ENCODE measurements at regions not wholly inside any gene's neighbourhood (a gene's known extent, or its start where the extent isn't known, plus 50 kb on each side); places are given as distances from the start of the nearest gene placed in this dataset.
"Not testable (repeated sequence)": the region's sequence is repeated elsewhere in the genome, so short reads cannot be mapped to it uniquely, and the experiment has no call there.

GRCh38 chr2:13524492-13524891 lies 807.8 kb downstream of the TRIB2 start:
- no peak overlapping the region for H2AFZ ChIP-seq (ENCODE audit: insufficient read depth, low read depth, low read length, poor library complexity, severe bottlenecking)
- no peak overlapping the region for H3K4me3 Mint-ChIP-seq

GRCh38 chr2:13531735-13532410 lies 815.1 kb downstream of the TRIB2 start:
- H4K20me1 ChIP-seq (ENCODE audit: control insufficient read depth, insufficient read depth, low read length, poor library complexity, severe bottlenecking); H3K4me1 Mint-ChIP-seq; DNase-seq; H3K27me3 ChIP-seq (replicated peaks in 1 of 4; ENCODE audit: control extremely low read depth in 1 of 4, control insufficient read depth in 3 of 4, insufficient read depth in 4 of 4, low read length in 3 of 4); H3K4me3 Mint-ChIP-seq; CTCF ChIA-PET; POLR2A ChIA-PET; H3K4me2 ChIP-seq (replicated peaks; ENCODE audit: low read depth, low read length, poor library complexity, severe bottlenecking); intact Hi-C loops (cut with micrococcal nuclease); H3K36me3 ChIP-seq (replicated peaks in 1 of 2; ENCODE audit: control extremely low read depth in 1 of 2, control insufficient read depth in 1 of 2, extremely low read depth in 1 of 2, insufficient read depth in 2 of 2, low read length in 1 of 2); H3K4me3 ChIP-seq (ENCODE audit: control extremely low read depth in 1 of 5, extremely low read depth in 1 of 5, insufficient read depth in 1 of 5, low read depth in 2 of 5, low read length in 4 of 5); H3K9ac ChIP-seq (ENCODE audit: low read length); H2AFZ ChIP-seq (ENCODE audit: insufficient read depth, low read depth, low read length, poor library complexity, severe bottlenecking); H3K9me3 ChIP-seq (ENCODE audit: control extremely low read depth in 1 of 3, control insufficient read depth in 2 of 3, insufficient read depth in 1 of 3, low read length in 2 of 3); H3K27me3 Mint-ChIP-seq; H3K4me1 ChIP-seq (ENCODE audit: control insufficient read depth in 2 of 2, insufficient read depth in 2 of 2, low read length in 2 of 2); H3K27ac Mint-ChIP-seq; H3K9me3 Mint-ChIP-seq (ENCODE audit: insufficient read depth); H3K27ac ChIP-seq (ENCODE audit: low read length in 2 of 2); H3K79me2 ChIP-seq (ENCODE audit: control insufficient read depth, insufficient read depth, low read length); ATAC-seq (ENCODE audit: low read depth): not testable (repeated sequence)
- WGBS (ENCODE audit: insufficient coverage) = 75% methylated on average over 7 of the region's 9 CpGs

More at GRCh38 chr2:13524492-13524891, 807.8 kb downstream of the TRIB2 start:
- DNase-seq (no peak), ATAC-seq (ENCODE audit: low read depth) (no peak)
- Histone ChIP-seq H3K79me2 (ENCODE audit: control insufficient read depth, insufficient read depth, low read length) (no peaks in the 10 kb centered on the region), H3K27ac (ENCODE audit: low read length in 2 of 2) (no peak overlapping the region), H3K9ac (ENCODE audit: low read length) (no peak overlapping the region), H3K36me3 (replicated peaks in 1 of 2; ENCODE audit: control extremely low read depth in 1 of 2, control insufficient read depth in 1 of 2, extremely low read depth in 1 of 2, insufficient read depth in 2 of 2, low read length in 1 of 2) (no peaks in the 10 kb centered on the region), H3K4me2 (replicated peaks; ENCODE audit: low read depth, low read length, poor library complexity, severe bottlenecking) (no peak overlapping the region), H3K4me1 (ENCODE audit: control insufficient read depth in 2 of 2, insufficient read depth in 2 of 2, low read length in 2 of 2) (no peaks in the 10 kb centered on the region), H3K4me3 (ENCODE audit: control extremely low read depth in 1 of 5, extremely low read depth in 1 of 5, insufficient read depth in 1 of 5, low read depth in 2 of 5, low read length in 4 of 5) (no peak overlapping the region), H4K20me1 (ENCODE audit: control insufficient read depth, insufficient read depth, low read length, poor library complexity, severe bottlenecking) (no peaks in the 10 kb centered on the region), H3K27me3 (replicated peaks in 1 of 4; ENCODE audit: control extremely low read depth in 1 of 4, control insufficient read depth in 3 of 4, insufficient read depth in 4 of 4, low read length in 3 of 4) (no peaks in the 10 kb centered on the region), H3K9me3 (ENCODE audit: control extremely low read depth in 1 of 3, control insufficient read depth in 2 of 3, insufficient read depth in 1 of 3, low read length in 2 of 3) (no peaks in the 10 kb centered on the region)
- no peak overlapping the region for H3K27ac Mint-ChIP-seq
- CTCF ChIA-PET = no interaction called here
- intact Hi-C loops (cut with micrococcal nuclease) = no loop called here
- no peaks in the 10 kb centered on the region for H3K4me1 Mint-ChIP-seq
- WGBS (ENCODE audit: insufficient coverage) = no CpG with 5 or more reads among the region's 1 CpG
- TF ChIP-seq CTCF (IDR thresholded peaks at IDR 0.05) = no peak
- no peak for TF ChIP-seq EZH2 (IDR thresholded peaks at IDR 0.05; ENCODE audit: borderline replicate concordance, insufficient read depth, low read depth, low read length, poor library complexity, severe bottlenecking)
- peaks cover 5% of the 10 kb centered on the region for H3K9me3 Mint-ChIP-seq (ENCODE audit: insufficient read depth)
- no peaks in the 10 kb centered on the region for H3K27me3 Mint-ChIP-seq
- POLR2A ChIA-PET = no interaction called here

- H3K9ac ChIP-seq (ENCODE audit: low read length); H3K36me3 ChIP-seq (replicated peaks in 1 of 2; ENCODE audit: control extremely low read depth in 1 of 2, control insufficient read depth in 1 of 2, extremely low read depth in 1 of 2, insufficient read depth in 2 of 2, low read length in 1 of 2); H3K9me3 Mint-ChIP-seq (ENCODE audit: insufficient read depth); POLR2A ChIA-PET; H3K4me1 Mint-ChIP-seq; H3K4me2 ChIP-seq (replicated peaks; ENCODE audit: low read depth, low read length, poor library complexity, severe bottlenecking); H3K4me1 ChIP-seq (ENCODE audit: control insufficient read depth in 2 of 2, insufficient read depth in 2 of 2, low read length in 2 of 2); H3K27me3 ChIP-seq (replicated peaks in 1 of 4; ENCODE audit: control extremely low read depth in 1 of 4, control insufficient read depth in 3 of 4, insufficient read depth in 4 of 4, low read length in 3 of 4); ATAC-seq (ENCODE audit: low read depth); H3K27ac Mint-ChIP-seq; H2AFZ ChIP-seq (ENCODE audit: insufficient read depth, low read depth, low read length, poor library complexity, severe bottlenecking); H3K4me3 Mint-ChIP-seq; H4K20me1 ChIP-seq (ENCODE audit: control insufficient read depth, insufficient read depth, low read length, poor library complexity, severe bottlenecking); H3K27ac ChIP-seq (ENCODE audit: low read length in 2 of 2); H3K4me3 ChIP-seq (ENCODE audit: control extremely low read depth in 1 of 5, extremely low read depth in 1 of 5, insufficient read depth in 1 of 5, low read depth in 2 of 5, low read length in 4 of 5); H3K79me2 ChIP-seq (ENCODE audit: control insufficient read depth, insufficient read depth, low read length); H3K9me3 ChIP-seq (ENCODE audit: control extremely low read depth in 1 of 3, control insufficient read depth in 2 of 3, insufficient read depth in 1 of 3, low read length in 2 of 3); intact Hi-C loops (cut with micrococcal nuclease); H3K27me3 Mint-ChIP-seq; CTCF ChIA-PET: not testable (repeated sequence)
- DNase-seq = peak; percentile 2
- WGBS (ENCODE audit: insufficient coverage) = 96% methylated on average over 17 of the region's 22 CpGs
Measured at GRCh38 chr2:13532781-13533523, 816.2 kb downstream of the TRIB2 start.

All from B cell (primary cell).